ENCODE measurements at regions not wholly inside any gene's neighbourhood (a gene's known extent, or its start where the extent isn't known, plus 50 kb on each side); places are given as distances from the start of the nearest gene placed in this dataset.
"Not testable (repeated sequence)": the region's sequence is repeated elsewhere in the genome, so short reads cannot be mapped to it uniquely, and the experiment has no call there.

GRCh38 chr17:27365329-27365945 is 71.5 kb downstream of the WSB1 start:
- DNase-seq: not testable (repeated sequence)

- no peak for DNase-seq
Measured at GRCh38 chr17:27366437-27366836, 72.5 kb downstream of the WSB1 start.

GRCh38 chr17:27367121-27367981 is 73.4 kb downstream of the WSB1 start:
- DNase-seq: no peak

GRCh38 chr17:27368151-27368795 is 74.4 kb downstream of the WSB1 start:
- DNase-seq: no peak

- no peak for DNase-seq
Measured at GRCh38 chr17:27368980-27369379, 75.1 kb downstream of the WSB1 start.

GRCh38 chr17:27370776-27371175 is 76.9 kb downstream of the WSB1 start:
- no peak for DNase-seq

- not testable (repeated sequence) for DNase-seq
Measured at GRCh38 chr17:27373695-27374094, 79.8 kb downstream of the WSB1 start.

- DNase-seq: no peak
Measured at GRCh38 chr17:27376637-27377547, 79.4 kb upstream of the KSR1 start.

GRCh38 chr17:27378482-27379175 is 77.6 kb upstream of the KSR1 start:
- no peak for DNase-seq

GRCh38 chr17:27379888-27380533 is 76.2 kb upstream of the KSR1 start:
- no peak for DNase-seq

GRCh38 chr17:27380551-27380950 is 75.7 kb upstream of the KSR1 start:
- DNase-seq: no peak

GRCh38 chr17:27381007-27381501 is 75.2 kb upstream of the KSR1 start:
- DNase-seq: peak; percentile 50 to 85

GRCh38 chr17:27382025-27382424 is 74.2 kb upstream of the KSR1 start:
- DNase-seq: no peak

- DNase-seq: no peak
Measured at GRCh38 chr17:27384261-27384701, 72.0 kb upstream of the KSR1 start.

- no peak for DNase-seq
Measured at GRCh38 chr17:27384726-27385125, 71.5 kb upstream of the KSR1 start.

- no peak for DNase-seq
Measured at GRCh38 chr17:27385626-27386025, 70.6 kb upstream of the KSR1 start.

GRCh38 chr17:27386206-27387075 is 69.8 kb upstream of the KSR1 start:
- no peak for DNase-seq

GRCh38 chr17:27389542-27390140 is 66.6 kb upstream of the KSR1 start:
- no peak for DNase-seq

- no peak for DNase-seq
Measured at GRCh38 chr17:27390540-27390939, 65.7 kb upstream of the KSR1 start.

- no peak for DNase-seq
Measured at GRCh38 chr17:27391427-27391826, 64.8 kb upstream of the KSR1 start.

Data from NCI-H524 (cell line).